HG02588 (cell line): ENCODE measurements at regions not wholly inside any gene's neighbourhood (a gene's known extent, or its start where the extent isn't known, plus 50 kb on each side); places are given as distances from the start of the nearest gene placed in this dataset.

Experiments used
- ATAC-seq: cut with Tn5 transposase; IDR thresholded peaks from one replicate; pipeline ENCODE4 v1.9.1; 2021; ENCODE audit warnings: mild to moderate bottlenecking, moderate library complexity; ENCODE audit not compliant: unreplicated experiment

GRCh38 chr11:116454020-116454645 is 318.7 kb downstream of the BUD13 start:
- ATAC-seq: no peak

DNA sequence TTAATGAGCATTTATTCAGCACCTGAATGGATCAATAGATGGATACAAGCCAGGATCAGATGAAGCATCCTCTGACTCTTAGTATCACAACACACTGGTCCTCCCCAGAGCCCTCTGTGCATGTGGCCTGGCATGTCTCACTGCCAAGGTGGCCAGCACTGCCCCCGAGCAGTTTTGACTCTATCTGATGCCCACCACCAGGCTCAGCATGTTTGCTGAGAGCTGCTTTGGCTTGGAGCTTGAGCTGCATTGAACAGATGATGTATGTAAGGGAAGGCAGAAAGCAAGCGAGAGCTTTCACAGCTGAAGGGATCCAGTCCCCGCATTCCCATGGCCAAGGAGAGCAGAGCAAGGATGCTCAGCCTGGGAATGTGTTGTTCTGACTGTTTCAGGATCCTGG is 320.3 kb downstream of the BUD13 start:
- ATAC-seq: no peak

GRCh38 chr11:116449522-116449921 is 323.3 kb downstream of the BUD13 start:
- ATAC-seq: no peak

- no peak for ATAC-seq
Observed at GRCh38 chr11:116446048-116446941, 326.5 kb downstream of the BUD13 start.

- ATAC-seq: no peak
Observed at GRCh38 chr11:116445108-116446047, 327.4 kb downstream of the BUD13 start.

DNA sequence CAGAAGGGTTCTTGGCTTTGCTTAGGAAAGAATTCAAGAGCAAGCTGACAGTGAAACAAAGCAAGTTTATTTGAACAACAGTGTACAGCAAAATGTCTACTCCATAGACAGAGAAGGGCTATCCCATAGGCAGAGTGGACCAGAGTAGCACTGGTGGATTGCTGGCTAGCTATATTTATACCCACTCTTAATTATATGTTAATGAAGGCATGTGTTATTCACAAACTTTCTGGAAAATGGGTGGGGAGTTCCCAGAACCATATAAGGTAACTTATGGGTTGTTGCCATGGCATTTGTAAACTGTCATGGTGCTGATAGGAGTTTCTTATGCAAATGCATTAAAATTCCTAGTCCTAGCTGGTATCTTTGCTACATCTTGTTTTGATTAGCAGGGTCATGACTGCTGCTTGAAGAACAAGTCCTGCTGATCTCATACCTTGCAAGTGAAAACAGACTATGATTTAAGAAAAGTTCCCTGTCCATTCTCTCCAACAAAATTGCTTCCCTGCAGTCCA is 330.5 kb downstream of the BUD13 start:
- ATAC-seq: no peak

- ATAC-seq: no peak
Observed at GRCh38 chr11:116439361-116439677, 333.5 kb downstream of the BUD13 start.

DNA sequence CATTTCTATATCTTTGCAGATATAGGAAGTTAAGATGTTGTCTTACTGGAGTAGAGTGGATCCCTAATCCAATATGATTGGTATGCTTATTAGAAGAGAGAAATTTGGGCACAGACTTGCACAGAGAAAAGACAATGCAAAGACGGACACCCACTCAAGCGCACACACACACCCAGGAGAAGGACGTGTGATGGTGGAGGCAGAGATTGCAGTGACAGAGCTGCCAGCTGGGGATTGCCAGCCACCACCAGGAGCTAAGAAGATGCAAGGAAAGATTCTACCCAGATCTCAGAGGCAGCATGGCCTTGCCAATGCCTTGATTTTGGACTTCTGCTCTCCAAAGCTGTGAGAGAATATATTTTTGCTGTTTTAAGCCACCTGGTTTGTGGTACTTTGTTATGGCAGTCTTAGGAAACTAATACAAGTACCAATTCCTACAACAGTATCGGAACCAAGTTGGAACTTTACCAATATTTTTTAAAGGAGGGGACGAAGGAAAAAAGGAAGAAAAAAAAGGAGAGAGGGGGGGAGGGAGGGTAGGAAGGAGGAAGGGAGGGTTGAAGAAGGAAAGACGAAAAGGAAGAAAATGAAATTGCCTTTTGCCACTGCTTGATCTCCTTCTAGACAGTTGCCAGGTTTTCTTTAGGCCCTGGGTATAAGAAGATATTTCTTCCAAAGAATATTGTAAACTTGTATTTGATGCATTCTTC is 334.0 kb downstream of the BUD13 start:
- ATAC-seq: no peak

DNA sequence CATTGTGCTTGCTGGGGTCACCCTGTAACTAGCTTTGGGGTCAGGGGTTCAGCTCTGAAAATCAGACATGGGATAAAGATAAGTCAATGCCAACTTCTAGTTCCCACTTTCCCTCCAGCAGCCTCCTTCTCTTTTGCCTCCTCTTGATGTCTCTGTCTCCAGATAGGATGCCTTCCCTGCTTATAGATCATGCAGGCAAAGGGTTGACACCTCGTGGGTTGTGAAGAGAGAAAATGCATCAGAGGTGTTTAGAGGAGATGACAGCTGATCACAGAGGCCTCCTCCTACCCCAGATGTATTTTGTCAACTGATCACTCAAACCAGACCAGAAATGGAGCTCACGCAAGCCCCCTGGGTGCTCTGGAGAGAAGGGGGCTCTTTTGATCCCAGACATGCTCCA is 337.8 kb downstream of the BUD13 start:
- ATAC-seq: no peak

DNA sequence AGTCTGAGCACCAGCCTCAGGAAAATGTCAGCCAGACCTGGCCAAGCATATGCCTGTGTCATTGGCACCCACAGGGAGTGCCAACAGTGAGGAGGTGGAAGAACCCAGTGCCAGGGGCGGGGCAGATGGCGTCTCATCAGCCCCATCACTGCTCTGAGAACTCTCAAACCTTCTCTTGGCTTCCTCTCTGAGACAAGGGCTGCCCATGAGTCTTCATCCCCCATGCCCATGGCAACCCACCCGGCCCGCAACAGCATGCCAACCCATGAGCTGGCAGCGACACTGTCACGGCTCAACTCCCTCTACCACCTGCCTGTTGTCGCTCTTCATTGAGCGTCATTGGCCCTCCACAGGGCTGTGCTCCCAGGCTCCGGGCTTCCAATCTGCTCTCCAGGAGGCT is 340.5 kb downstream of the BUD13 start:
- no peak for ATAC-seq

DNA sequence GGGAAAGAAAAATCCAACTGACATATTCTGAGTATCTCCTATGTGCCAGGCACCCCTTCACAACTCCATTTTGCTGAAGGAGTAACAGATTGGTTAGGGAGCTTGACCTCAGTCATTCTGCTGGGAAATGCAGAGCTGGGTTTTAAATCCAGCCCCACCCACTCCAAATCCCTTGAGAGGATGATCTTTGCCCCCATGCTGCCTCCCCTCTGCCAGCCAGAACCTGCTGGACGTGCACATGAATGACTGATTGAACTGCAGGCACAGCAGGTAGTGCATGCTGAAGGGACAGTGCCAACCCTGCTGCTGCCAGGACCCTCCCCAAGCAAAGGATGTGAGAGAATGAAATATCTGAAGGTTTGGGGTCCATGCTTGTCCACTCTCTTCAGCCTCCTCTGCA is 340.9 kb downstream of the BUD13 start:
- ATAC-seq: no peak

DNA sequence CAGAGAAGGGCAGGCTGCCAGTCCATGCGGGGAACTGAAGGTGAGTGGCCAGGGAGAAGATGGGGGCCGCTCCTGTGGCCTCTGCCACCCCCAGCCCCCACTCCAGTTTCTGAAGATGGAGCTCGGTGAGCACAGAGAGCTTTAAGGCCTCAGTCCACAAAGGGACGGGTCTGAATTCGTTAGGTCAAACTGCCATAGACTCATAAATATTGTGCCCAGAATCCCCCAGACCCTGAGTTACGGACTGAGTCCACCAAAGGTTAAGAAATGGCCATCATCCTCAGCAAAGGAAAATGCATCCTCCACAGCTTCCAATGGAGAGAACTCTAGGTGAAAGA is 344.2 kb downstream of the BUD13 start:
- ATAC-seq: no peak

GRCh38 chr11:116427903-116428637 is 344.7 kb downstream of the BUD13 start:
- no peak for ATAC-seq

DNA sequence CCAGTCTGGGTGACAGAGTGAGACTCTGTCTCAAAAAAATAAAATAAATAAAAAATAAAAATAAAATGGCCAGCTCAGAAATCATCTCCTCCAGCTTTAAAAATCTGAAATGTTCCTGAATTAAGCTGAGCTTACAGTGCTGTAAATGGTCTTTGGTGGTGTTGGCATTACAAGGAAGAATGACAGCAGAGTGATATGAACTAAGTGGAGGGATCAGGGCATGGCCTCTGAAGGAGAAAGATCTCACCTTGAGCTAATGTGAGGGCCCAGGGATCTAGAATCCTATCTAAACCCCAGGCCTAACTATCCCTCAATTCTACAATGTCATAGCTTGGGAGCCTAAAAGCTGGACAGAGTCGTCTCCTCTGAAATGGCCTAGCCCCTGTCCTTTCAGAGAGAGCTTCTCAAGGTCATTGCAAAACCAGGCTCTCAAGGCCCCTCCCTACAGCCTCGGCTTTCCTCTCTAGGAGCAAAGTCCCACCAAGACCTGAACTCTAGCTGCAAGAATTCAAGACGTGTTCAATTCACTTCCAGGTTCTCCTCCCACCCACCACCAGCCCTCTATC is 345.4 kb downstream of the BUD13 start:
- ATAC-seq: no peak

- ATAC-seq: no peak
Observed at GRCh38 chr11:116426761-116427160, 346.0 kb downstream of the BUD13 start.

DNA sequence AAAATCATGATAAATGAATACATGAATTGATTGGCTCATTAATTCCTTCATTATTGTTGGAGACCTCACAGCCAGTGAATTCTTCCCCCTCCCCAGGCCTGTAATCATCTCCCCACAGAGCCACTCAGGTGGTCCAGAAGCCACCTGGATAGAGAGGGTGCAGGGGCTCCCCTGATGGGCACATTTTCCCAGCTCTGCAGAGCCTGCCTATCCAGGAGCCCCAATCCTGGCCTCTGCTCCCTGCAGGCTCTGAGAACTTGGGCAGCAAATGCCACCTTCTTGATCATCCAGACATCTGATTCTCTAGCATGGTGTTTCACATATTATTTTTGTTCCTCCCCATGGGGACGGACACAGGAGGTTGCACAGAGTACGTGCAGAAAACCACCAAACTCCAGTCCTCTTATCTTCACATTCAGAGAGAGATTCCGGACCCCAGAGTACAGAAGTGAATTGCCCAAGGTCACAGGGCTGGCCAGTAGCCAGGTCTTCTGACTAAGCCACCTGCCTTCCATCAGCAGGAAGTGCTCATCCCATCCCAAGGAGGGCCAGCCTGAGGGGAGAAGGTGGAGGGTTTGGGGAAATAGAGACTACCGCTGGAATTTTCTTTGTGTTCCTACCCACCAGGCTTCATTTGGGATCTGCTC is 348.0 kb downstream of the BUD13 start:
- ATAC-seq: no peak

- no peak for ATAC-seq
Observed at GRCh38 chr11:116422956-116423600, 349.7 kb downstream of the BUD13 start.

DNA sequence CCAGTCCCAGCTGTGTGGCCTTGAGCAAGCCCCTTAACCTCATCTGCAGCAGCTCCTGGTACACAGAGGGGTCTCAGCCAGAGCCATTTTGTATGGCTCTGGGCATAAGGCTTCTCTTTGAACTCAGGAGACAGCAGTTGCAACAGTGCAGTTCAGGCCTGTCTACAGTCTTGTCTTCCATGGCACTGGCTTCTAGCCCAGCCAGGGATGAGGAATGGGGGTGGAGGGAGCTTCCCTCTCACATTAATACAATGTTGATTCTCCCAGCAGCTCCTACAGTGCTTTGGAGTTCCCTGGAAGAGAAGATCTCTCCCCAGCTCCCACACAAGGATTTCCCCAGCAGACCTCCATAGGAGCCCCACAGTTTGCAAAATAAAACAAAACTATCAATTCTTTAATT is 350.2 kb downstream of the BUD13 start:
- no peak for ATAC-seq
